ENCODE measurements at regions not wholly inside any gene's neighbourhood (a gene's known extent, or its start where the extent isn't known, plus 50 kb on each side); places are given as distances from the start of the nearest gene placed in this dataset.

GRCh38 chr1:182143825-182144645 lies 82.5 kb upstream of the ZNF648 start:
- TF ChIP-seq CTCF (IDR thresholded peaks at IDR 0.05; ENCODE audit: insufficient read depth, low read depth, low read length): no peak
- peak; percentile 86 for DNase-seq (ENCODE audit: low read depth)
- H3K4me3 ChIP-seq (ENCODE audit: low read depth, low read length): no peak overlapping the region

- H3K4me3 ChIP-seq (ENCODE audit: low read depth, low read length): no peak overlapping the region
- peak; percentile 82 for DNase-seq (ENCODE audit: low read depth)
- TF ChIP-seq CTCF (IDR thresholded peaks at IDR 0.05; ENCODE audit: insufficient read depth, low read depth, low read length): peak; percentile 95
Observed at GRCh38 chr1:182143154-182143657, 81.7 kb upstream of the ZNF648 start.

GRCh38 chr1:182142621-182143020 lies 81.1 kb upstream of the ZNF648 start:
- no peak for TF ChIP-seq CTCF (IDR thresholded peaks at IDR 0.05; ENCODE audit: insufficient read depth, low read depth, low read length)
- H3K4me3 ChIP-seq (ENCODE audit: low read depth, low read length): no peak overlapping the region
- no peak for DNase-seq (ENCODE audit: low read depth)

- H3K4me3 ChIP-seq (ENCODE audit: low read depth, low read length): no peak overlapping the region
- no peak for DNase-seq (ENCODE audit: low read depth)
- TF ChIP-seq CTCF (IDR thresholded peaks at IDR 0.05; ENCODE audit: insufficient read depth, low read depth, low read length): no peak
Observed at GRCh38 chr1:182141040-182141439, 79.5 kb upstream of the ZNF648 start.

- no peak for TF ChIP-seq CTCF (IDR thresholded peaks at IDR 0.05; ENCODE audit: insufficient read depth, low read depth, low read length)
- no peak overlapping the region for H3K4me3 ChIP-seq (ENCODE audit: low read depth, low read length)
- no peak for DNase-seq (ENCODE audit: low read depth)
Observed at GRCh38 chr1:182139496-182139895, 78.0 kb upstream of the ZNF648 start.

GRCh38 chr1:182137546-182137945 lies 76.0 kb upstream of the ZNF648 start:
- no peak for DNase-seq (ENCODE audit: low read depth)
- no peak overlapping the region for H3K4me3 ChIP-seq (ENCODE audit: low read depth, low read length)
- TF ChIP-seq CTCF (IDR thresholded peaks at IDR 0.05; ENCODE audit: insufficient read depth, low read depth, low read length): no peak

Data from fibroblast of villous mesenchyme (primary cell).